ENCODE measurements at regions not wholly inside any gene's neighbourhood (a gene's known extent, or its start where the extent isn't known, plus 50 kb on each side); places are given as distances from the start of the nearest gene placed in this dataset.

DNA sequence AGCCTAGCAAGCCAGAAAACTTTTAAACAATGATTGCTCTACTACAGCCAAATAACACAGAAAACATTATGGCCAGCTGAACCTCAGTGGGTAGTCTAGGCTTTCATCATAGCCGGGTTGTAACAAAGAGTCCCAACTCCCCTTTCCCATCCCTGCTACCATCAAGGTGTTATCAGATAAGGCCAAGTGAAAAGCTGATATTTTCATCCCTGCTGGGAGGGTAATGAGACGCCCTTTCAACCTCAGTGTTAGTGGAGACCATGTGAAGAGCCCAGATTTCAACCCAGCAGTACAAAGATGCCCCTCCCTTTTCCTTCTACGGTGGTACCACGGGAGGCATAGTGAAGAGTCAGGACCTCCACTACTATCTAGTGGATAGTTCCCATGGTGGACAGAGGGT, 433.7 kb downstream of the GPM6A start:
- Mint-ChIP-seq H3K4me1 (no peaks in the 10 kb centered on the region), H3K9me3 (ENCODE audit: low read depth) (peaks cover 2% of the 10 kb centered on the region), H3K27me3 (no peaks in the 10 kb centered on the region), H3K4me3 (no peak overlapping the region), H3K27ac (no peak overlapping the region), H3K36me3 (no peaks in the 10 kb centered on the region)
- CTCF ChIA-PET, result no interaction called here
- no peak for ATAC-seq
- no peak for DNase-seq

DNA sequence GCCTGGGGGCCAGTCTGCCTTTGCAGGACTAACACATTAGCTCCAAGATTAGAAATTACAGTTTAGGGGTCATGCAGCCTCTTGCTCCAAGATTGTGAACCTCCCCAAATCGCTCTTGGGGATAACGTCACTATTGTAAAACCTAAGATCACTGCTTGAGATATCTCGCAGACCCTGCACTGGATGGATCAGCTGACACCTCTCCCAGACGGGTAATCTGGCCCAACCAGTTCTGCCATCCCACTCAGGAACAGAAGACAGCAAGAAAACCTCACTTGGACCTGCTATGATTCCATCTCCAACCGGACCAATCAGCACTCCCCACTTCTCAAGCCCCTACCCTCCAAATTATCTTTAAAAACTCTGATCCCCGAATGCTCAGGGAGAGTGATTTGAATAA, 431.2 kb downstream of the GPM6A start:
- Mint-ChIP-seq H3K27ac (no peak overlapping the region), H3K36me3 (no peaks in the 10 kb centered on the region), H3K9me3 (ENCODE audit: low read depth) (peaks cover 2% of the 10 kb centered on the region), H3K4me3 (no peak overlapping the region), H3K27me3 (no peaks in the 10 kb centered on the region), H3K4me1 (no peaks in the 10 kb centered on the region)
- CTCF ChIA-PET, result no interaction called here
- DNase-seq, result no peak
- no peak for ATAC-seq

DNA sequence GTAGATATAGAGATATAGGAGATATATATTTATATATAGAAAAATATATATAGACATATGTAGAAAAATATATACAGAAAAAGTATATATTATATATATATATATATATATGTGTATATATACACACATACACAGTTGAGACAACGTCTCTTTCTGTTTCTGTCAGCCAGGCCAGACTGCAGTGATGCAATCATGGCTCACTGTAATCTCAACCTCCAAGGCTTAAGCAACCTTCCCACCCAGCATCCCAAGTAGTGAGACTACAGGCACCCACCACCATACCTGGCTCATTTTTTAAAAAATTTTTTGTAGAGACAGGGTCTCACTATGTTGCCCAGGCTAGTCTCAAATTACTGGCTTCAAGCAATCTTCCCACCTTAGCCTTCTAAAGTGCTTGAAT, 426.3 kb downstream of the GPM6A start:
- Mint-ChIP-seq H3K36me3 (no peaks in the 10 kb centered on the region), H3K27me3 (no peaks in the 10 kb centered on the region), H3K27ac (no peak overlapping the region), H3K4me3 (no peak overlapping the region), H3K4me1 (no peaks in the 10 kb centered on the region), H3K9me3 (ENCODE audit: low read depth) (peaks cover 5% of the 10 kb centered on the region)
- CTCF ChIA-PET, result no interaction called here
- ATAC-seq (no peak), DNase-seq (no peak)

DNA sequence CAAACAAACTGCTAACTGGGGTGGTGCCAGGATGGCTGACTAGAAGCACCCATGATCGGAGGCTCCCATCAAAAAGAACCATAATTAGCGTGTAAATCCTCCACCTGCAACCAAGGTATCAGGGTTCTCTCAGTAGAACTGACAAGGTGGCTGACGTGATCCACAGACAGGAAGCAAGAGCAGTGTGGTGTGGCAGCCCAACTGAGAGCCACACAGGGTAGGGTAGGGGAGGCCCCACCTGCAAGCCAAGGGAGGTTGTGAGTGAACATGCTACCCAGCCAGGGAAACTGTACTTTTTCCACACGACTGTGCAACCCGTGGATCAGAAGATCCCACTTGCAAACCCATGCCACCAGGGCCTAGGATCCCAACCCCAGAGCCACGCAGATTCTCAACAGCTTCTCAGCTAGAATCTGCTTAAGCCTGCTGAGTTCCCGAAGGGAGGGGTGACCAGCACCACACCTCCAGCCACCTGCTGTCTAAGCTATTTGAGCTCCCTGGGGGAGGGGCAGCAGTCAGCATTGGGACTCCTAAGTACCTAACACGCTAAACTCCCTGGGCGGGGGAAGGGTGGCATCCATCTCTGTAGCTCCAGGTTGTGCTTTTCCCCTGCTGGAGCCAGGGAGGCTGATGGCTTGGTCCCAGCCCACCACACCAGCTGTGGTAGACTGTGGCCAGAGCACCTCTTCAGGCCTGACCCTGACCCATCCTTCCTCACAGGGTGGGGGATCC, 425.1 kb downstream of the GPM6A start:
- CTCF ChIA-PET, result no interaction called here
- no peak overlapping the region for H3K4me3 Mint-ChIP-seq
- H3K36me3 Mint-ChIP-seq, result no peaks in the 10 kb centered on the region
- no peak for DNase-seq
- no peak for ATAC-seq
- H3K27me3 Mint-ChIP-seq, result no peaks in the 10 kb centered on the region
- no peak overlapping the region for H3K27ac Mint-ChIP-seq
- peaks cover 2% of the 10 kb centered on the region for H3K9me3 Mint-ChIP-seq (ENCODE audit: low read depth)
- no peaks in the 10 kb centered on the region for H3K4me1 Mint-ChIP-seq

DNA sequence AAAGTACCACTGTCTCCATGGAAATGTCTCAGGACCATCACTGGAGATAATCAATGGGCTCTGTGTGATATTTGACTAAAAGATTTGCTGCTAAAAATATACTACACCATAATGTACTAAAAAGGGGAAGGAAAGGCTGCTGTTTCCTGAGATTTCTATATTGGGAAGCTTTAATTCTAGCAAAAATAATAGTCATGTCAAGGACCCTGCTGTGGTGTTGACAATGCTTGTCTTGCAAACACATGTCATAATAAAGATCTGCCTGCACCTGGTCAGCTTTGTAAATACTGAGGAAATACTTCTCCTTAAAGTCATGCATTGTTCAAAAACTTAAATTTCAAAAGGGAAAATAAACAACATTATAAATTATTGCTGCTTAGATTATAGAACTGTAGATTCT, 417.9 kb downstream of the GPM6A start:
- CTCF ChIA-PET, result no interaction called here
- ATAC-seq (no peak), DNase-seq (no peak)
- H3K4me3 Mint-ChIP-seq, result no peak overlapping the region
- no peaks in the 10 kb centered on the region for H3K27me3 Mint-ChIP-seq
- H3K4me1 Mint-ChIP-seq, result no peaks in the 10 kb centered on the region
- H3K36me3 Mint-ChIP-seq, result no peaks in the 10 kb centered on the region
- no peak overlapping the region for H3K27ac Mint-ChIP-seq
- H3K9me3 Mint-ChIP-seq (ENCODE audit: low read depth), result no peaks in the 10 kb centered on the region

DNA sequence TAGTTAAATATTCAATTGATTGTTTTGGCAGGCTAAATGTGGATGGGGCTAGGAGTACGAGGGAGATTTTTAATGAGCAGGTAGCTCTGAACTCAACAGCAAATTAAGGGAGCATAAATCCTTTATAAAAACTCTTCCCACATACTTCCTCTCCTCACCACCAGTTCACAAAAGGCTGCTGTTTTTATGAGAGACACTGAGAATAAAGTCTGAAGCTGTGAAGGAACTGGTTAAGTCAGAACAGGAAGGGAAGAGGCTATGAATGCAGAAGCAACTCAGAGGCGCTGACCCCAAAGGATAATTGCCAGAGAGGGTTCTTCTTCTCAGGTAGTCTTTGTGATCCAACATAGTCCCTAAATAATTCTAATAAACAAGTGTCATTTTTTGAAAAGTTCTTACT, 406.1 kb downstream of the GPM6A start:
- DNase-seq (no peak), ATAC-seq (no peak)
- Mint-ChIP-seq H3K4me3 (no peak overlapping the region), H3K4me1 (no peaks in the 10 kb centered on the region), H3K27ac (no peak overlapping the region), H3K9me3 (ENCODE audit: low read depth) (no peaks in the 10 kb centered on the region), H3K36me3 (no peaks in the 10 kb centered on the region), H3K27me3 (no peaks in the 10 kb centered on the region)
- CTCF ChIA-PET, result no interaction called here

DNA sequence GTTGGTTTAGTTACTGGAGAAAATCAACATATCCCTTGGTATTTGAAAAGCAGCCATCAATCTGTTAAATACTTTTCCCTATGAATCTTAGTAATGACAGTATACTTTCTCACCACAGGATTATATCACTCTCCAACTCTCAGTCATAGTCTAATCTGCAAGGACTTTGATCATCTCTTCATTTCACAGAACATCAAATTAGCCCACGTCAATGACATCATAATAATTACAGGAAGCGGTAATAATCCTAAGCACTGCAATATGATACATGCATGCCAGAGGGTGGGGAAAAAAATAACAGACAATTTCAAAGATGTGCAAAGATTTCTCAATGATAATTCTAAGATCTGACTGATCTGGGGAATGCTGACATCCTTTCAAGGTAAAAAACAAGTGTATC, 404.1 kb downstream of the GPM6A start:
- Mint-ChIP-seq H3K27ac (no peak overlapping the region), H3K4me3 (no peak overlapping the region), H3K36me3 (no peaks in the 10 kb centered on the region), H3K9me3 (ENCODE audit: low read depth) (no peaks in the 10 kb centered on the region), H3K4me1 (no peaks in the 10 kb centered on the region), H3K27me3 (no peaks in the 10 kb centered on the region)
- CTCF ChIA-PET, result no interaction called here
- DNase-seq (no peak), ATAC-seq (no peak)

DNA sequence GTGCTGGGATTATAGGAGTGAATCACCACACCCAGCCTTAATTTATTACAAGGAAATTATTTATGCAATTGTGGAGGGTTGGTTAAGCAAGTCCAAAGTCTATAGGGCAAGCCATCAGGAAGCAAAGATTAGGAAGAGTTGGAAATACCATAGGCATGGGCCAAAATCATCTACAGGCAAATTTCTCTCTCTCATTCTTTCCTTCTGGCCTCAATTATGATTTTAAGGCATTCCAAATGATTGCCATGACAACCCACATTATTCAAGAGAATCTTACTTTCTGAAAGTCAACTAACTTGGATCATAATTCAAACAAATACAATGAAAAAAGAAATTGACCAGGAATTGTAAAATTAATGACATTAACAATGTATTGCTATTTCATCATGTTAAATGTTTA, 400.8 kb downstream of the GPM6A start:
- Mint-ChIP-seq H3K27me3 (no peaks in the 10 kb centered on the region), H3K4me3 (no peak overlapping the region), H3K27ac (no peak overlapping the region), H3K9me3 (ENCODE audit: low read depth) (peaks cover 4% of the 10 kb centered on the region), H3K36me3 (no peaks in the 10 kb centered on the region), H3K4me1 (no peaks in the 10 kb centered on the region)
- CTCF ChIA-PET, result no interaction called here
- DNase-seq (no peak), ATAC-seq (no peak)

DNA sequence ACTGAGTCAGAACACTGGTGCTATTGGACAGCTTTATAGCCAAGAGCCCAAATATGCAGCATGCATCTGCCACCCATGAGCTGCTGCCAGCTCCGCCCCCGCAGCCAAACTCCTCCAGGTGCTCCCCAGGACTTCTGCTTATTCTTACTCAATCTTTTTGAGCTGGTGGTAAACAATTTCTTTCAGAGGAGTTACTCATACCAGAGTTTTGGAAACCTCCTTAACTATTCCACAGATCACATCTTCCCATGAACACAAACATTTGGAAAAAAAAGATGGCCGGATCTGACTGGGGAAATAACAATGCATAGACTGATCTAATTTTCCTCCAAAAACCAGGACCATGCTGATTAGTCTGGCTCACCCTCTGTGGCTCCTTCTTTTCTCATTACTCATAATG, 399.9 kb downstream of the GPM6A start:
- DNase-seq (no peak), ATAC-seq (no peak)
- Mint-ChIP-seq H3K9me3 (ENCODE audit: low read depth) (peaks cover 4% of the 10 kb centered on the region), H3K36me3 (no peaks in the 10 kb centered on the region), H3K27ac (no peak overlapping the region), H3K4me3 (no peak overlapping the region), H3K4me1 (no peaks in the 10 kb centered on the region), H3K27me3 (no peaks in the 10 kb centered on the region)
- CTCF ChIA-PET, result no interaction called here

DNA sequence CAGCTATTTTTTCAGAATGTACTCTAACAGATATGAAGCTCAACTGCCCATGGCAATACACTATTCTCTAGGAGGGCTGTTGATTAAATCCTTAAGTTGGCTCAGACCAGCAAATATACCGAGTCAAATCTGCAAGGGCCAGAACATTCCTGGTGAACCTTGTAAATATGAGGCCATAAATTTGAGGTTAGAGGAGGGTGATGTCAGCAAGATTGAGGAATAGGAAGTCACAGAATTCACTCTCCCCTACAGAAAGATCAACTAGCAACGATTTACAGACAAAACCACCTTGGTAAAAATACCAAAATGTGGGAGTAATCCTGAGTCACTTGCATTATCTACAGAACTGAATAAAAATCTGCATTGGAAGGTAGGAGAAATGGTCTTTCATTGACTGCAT, 399.3 kb downstream of the GPM6A start:
- Mint-ChIP-seq H3K27me3 (no peaks in the 10 kb centered on the region), H3K4me3 (no peak overlapping the region), H3K36me3 (no peaks in the 10 kb centered on the region), H3K27ac (no peak overlapping the region), H3K4me1 (no peaks in the 10 kb centered on the region), H3K9me3 (ENCODE audit: low read depth) (peaks cover 4% of the 10 kb centered on the region)
- DNase-seq, result no peak
- ATAC-seq, result no peak
- CTCF ChIA-PET, result no interaction called here

DNA sequence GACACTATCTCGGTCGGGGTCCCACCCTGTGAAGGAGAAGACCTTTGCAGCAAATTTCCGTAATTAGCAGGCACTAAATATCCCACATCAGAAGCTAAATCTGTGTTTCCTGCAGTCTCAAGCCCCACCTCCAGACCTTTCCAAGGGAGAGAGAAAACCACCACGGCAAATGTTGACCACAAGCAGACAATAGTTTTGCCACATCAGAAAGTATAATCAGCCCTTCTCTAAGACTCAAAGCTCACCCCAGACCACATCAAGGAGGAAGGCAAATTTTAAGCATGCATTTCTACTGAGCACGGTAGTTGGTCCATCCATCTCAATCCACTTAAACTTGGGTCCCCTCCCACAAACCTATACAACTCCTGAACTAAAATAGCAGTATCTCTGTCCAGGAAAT, 398.5 kb downstream of the GPM6A start:
- Mint-ChIP-seq H3K36me3 (no peaks in the 10 kb centered on the region), H3K4me1 (no peaks in the 10 kb centered on the region), H3K4me3 (no peak overlapping the region), H3K9me3 (ENCODE audit: low read depth) (peaks cover 4% of the 10 kb centered on the region), H3K27ac (no peak overlapping the region), H3K27me3 (no peaks in the 10 kb centered on the region)
- CTCF ChIA-PET, result no interaction called here
- DNase-seq (no peak), ATAC-seq (no peak)

DNA sequence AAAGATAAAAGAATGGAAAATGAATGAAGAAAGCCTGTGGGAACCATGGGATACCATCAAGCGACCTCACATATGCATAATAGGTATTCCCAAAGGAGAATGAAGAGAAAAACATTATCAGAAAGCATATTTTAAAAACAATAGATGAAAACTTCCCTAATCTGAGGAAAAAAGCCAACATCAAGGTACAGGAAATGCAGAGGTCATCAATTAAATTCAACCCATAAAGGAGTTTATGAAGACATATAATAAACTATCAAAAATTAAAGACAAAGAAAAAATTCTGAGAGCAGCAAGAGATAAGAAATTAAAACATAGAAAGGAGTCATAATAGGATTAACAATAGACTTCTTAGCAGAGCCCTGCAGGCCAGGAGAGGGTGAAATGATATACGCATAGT, 397.5 kb downstream of the GPM6A start:
- no peaks in the 10 kb centered on the region for H3K4me1 Mint-ChIP-seq
- CTCF ChIA-PET, result interaction anchor here (0.5 kb wide), 1 partner anchor 11 kb away, joined by 4 read pairs; no protein-coding TSS in a partner anchor
- no peaks in the 10 kb centered on the region for H3K27me3 Mint-ChIP-seq
- no peak for DNase-seq
- H3K9me3 Mint-ChIP-seq (ENCODE audit: low read depth), result peaks cover 4% of the 10 kb centered on the region
- no peak overlapping the region for H3K27ac Mint-ChIP-seq
- ATAC-seq, result no peak
- no peak overlapping the region for H3K4me3 Mint-ChIP-seq
- H3K36me3 Mint-ChIP-seq, result no peaks in the 10 kb centered on the region

DNA sequence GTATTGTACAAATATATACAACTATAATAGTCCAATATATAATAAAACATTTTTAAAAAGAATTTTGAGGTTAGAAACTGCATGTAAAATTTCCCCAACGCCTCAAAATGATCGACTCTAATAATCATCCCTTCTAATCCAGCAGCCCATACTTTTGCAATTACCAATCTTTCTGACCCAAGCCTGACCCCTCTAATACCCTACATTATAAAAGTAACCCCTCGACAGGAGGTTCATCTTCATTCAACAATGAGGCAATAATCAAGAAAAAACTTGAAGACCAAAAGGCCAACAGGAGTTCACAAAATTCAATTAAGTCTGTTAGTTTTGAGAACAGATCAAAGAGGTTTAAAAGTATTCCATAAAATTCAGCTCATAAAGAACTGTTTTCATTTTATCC, 393.5 kb downstream of the GPM6A start:
- CTCF ChIA-PET, result no interaction called here
- H3K9me3 Mint-ChIP-seq (ENCODE audit: low read depth), result peaks cover 4% of the 10 kb centered on the region
- no peak overlapping the region for H3K27ac Mint-ChIP-seq
- ATAC-seq (no peak), DNase-seq (no peak)
- H3K36me3 Mint-ChIP-seq, result no peaks in the 10 kb centered on the region
- H3K4me1 Mint-ChIP-seq, result no peaks in the 10 kb centered on the region
- no peaks in the 10 kb centered on the region for H3K27me3 Mint-ChIP-seq
- no peak overlapping the region for H3K4me3 Mint-ChIP-seq

DNA sequence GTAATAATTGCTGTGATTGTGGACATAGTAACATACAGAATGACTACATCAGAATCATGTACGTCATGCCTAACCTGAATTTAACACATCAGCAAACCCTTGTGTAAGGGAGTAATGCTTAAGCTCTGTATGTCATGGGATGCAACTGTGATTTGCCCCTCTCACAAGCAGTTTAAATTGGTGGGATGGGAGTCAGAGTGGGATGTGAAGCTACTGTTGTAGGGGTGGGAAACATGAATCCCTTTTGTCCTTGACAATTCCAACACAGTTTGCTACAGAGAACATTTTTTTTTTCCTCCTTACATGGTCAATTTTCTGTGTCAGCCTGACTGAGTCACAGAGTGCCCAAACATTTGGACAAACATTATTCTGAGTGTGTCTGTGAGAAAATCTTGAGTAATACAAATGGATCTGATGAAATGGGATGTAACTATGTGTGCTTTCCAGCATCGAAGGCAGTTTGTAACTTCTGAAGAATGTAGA, 392.8 kb downstream of the GPM6A start:
- CTCF ChIA-PET, result no interaction called here
- Mint-ChIP-seq H3K27me3 (no peaks in the 10 kb centered on the region), H3K9me3 (ENCODE audit: low read depth) (peaks cover 6% of the 10 kb centered on the region), H3K4me3 (no peak overlapping the region), H3K36me3 (no peaks in the 10 kb centered on the region), H3K27ac (no peak overlapping the region), H3K4me1 (no peaks in the 10 kb centered on the region)
- no peak for ATAC-seq
- DNase-seq, result no peak

DNA sequence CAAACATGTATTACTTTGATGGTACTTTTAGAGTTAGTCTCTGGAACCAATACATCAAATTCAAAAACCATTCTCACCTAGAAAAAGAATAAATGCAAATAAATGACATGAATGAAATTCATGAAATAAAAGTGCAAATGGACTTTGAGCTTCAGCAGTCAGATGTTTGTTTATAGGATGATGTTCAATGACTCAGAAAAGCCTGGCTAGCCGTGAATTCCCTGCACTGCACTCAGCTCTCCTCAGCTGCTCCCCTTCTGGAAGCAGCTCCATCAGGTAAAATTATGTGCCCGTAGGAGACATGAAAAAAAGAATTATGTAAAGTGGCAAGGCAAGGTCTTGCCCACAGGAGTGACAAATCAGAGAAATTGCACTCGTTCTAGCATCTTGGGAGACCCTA, 390.6 kb downstream of the GPM6A start:
- no peaks in the 10 kb centered on the region for H3K27me3 Mint-ChIP-seq
- H3K27ac Mint-ChIP-seq, result no peak overlapping the region
- CTCF ChIA-PET, result no interaction called here
- H3K9me3 Mint-ChIP-seq (ENCODE audit: low read depth), result peaks cover 3% of the 10 kb centered on the region
- no peaks in the 10 kb centered on the region for H3K36me3 Mint-ChIP-seq
- H3K4me1 Mint-ChIP-seq, result no peaks in the 10 kb centered on the region
- DNase-seq (no peak), ATAC-seq (no peak)
- H3K4me3 Mint-ChIP-seq, result no peak overlapping the region

Data from activated CD8-positive, alpha-beta memory T cell treated with anti-CD3 and anti-CD28 coated beads, Interleukin-2, amount 10 ng/mL, durations not matched to agents 7 days and 5 days (primary cell).